Right cardiac atrium (tissue), 5 donors: ENCODE measurements at regions not wholly inside any gene's neighbourhood (a gene's known extent, or its start where the extent isn't known, plus 50 kb on each side); places are given as distances from the start of the nearest gene placed in this dataset.
"Not testable (repeated sequence)": the region's sequence is repeated elsewhere in the genome, so short reads cannot be mapped to it uniquely, and the experiment has no call there.

ENCODE experiments used
- ATAC-seq, 2 donors: fragments of 200-7000 bp; cut with Tn5 transposase; one replicate each; pipeline versions ENCODE4 v1.8.0 to v1.9.1; 2020; ENCODE audit warnings: moderate library complexity in 2 of 2, mild to moderate bottlenecking in 1 of 2
- DNase-seq, 3 donors: peaks; one replicate each; pipeline ENCODE4 v3.0.0-alpha.2; 2020
- H3K27ac ChIP-seq: one replicate; pipeline ENCODE4 v1.5.1; 2013; ENCODE audit warnings: mild to moderate bottlenecking, low read length, control low read depth, moderate library complexity
- H3K27me3 ChIP-seq: one replicate; pipeline ENCODE4 v1.6.1; 2013; ENCODE audit not compliant: control insufficient read depth, insufficient read depth
- H3K4me1 ChIP-seq: one replicate; pipeline ENCODE4 v1.6.1; 2013; ENCODE audit warnings: low read length; ENCODE audit not compliant: control insufficient read depth, insufficient read depth
- H3K4me3 ChIP-seq: one replicate; pipeline ENCODE4 v1.5.1; 2013; ENCODE audit warnings: low read length, control low read depth
- H3K9me3 ChIP-seq: one replicate; pipeline ENCODE4 v1.6.1; 2013; ENCODE audit warnings: low read length; ENCODE audit not compliant: control insufficient read depth
- WGBS: extraction: QIAGEN DNeasy Blood & Tissue Kit; methylation state at CpG from one replicate; pipeline ENCODE4 v1.1.7; 2013; 5-methylcytosine and 5-hydroxymethylcytosine counted together
- intact Hi-C, 4 donors: fragments of 100-400 bp; cut with DNase I; formaldehyde crosslinking; loops; one replicate each; pipeline versions ENCODE4 v1.11.0 to v1.14.0; 2022 to 2023
- donor health status: healthy with polysubstance abuse.
- donor health status: DM: no; HTN: yes; CAD: no.
- donor health status: DM: no; HTN: no; CAD: no.
- donor health status: DM: no; HTN: yes; CAD: no; lungs with severe emphysema.
- donor health status: DM: yes; HTN: yes; CAD: no.

DNA sequence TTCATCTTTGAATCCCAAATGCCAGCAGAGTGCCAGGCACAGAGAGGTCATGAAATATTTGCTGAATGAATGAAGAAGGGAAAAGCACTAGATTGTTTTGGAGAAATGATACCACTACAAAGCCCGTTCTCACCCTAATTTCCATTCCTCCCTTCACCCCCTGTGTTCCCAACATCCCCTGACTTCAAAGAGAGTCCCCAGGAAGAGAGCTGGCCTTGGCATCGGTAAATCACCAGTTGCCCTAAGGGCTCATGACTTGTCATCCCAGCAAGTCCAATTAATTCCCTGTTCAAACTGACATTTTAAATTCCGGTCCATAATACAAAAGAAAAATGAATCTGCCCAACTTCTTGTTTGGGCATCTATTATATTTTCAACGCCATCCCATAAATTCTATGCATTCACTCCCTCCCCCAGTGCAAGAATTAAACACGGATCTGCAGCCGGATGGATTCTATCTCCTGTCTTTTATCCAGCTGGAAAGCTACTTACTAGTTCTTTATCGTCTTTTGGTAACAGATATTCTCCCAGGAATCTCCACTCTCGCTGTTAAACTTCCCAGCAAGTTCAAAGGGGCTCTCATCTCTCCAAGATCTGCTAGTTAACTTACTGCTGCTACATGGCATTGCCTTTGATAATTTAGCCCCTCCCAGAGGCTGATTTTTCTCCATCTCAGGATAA, 63.9 kb upstream of the TSC22D2 start:
- intact Hi-C loops = no loop called here
- Histone ChIP-seq H3K4me1 (no peaks in the 10 kb centered on the region), H3K27ac (no peak overlapping the region), H3K4me3 (no peak overlapping the region), H3K9me3 (no peaks in the 10 kb centered on the region), H3K27me3 (no peaks in the 10 kb centered on the region)
- WGBS = 51% methylated on average over 8 of the region's 8 CpGs
- ATAC-seq = no peak
- DNase-seq = no peak

DNA sequence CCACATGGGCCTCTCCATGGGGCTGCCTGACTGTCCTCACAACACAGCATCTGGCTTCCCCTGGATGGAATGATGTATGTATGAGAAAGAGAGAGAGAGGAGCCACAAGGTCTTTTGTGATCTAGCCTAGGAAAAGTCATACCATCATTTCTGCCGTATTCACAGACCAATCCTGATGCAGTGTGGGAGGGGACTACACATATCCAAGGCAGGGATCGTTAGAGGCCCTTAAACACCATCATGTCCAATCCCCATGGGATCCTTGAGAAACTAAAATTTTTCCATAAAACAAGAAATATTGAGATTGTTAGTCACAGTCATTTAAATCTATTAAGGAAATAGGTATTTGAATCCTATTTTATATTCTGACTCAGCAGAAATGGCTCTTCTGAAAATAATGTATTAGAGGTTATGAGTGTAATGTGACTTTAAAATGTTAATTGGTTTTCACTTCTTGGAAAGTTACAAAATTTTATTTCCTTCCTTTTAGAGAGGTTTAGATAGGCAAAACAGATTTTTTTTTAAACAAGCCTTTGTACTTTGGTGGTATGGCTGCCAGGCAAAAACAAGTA, 65.1 kb upstream of the TSC22D2 start:
- ATAC-seq (no peak), DNase-seq (no peak)
- no peak overlapping the region for H3K27ac ChIP-seq
- 83% methylated on average over 2 of the region's 2 CpGs for WGBS
- no peaks in the 10 kb centered on the region for H3K27me3 ChIP-seq
- no peaks in the 10 kb centered on the region for H3K4me1 ChIP-seq
- intact Hi-C loops = no loop called here
- no peaks in the 10 kb centered on the region for H3K9me3 ChIP-seq
- H3K4me3 ChIP-seq = no peak overlapping the region

GRCh38 chr3:150341891-150342290, 66.2 kb upstream of the TSC22D2 start:
- H3K4me3 ChIP-seq = no peak overlapping the region
- ATAC-seq = peak; percentile 57 to 81
- no peaks in the 10 kb centered on the region for H3K9me3 ChIP-seq
- intact Hi-C loops = no loop called here
- DNase-seq = peak; percentile 14 to 60 (median 58)
- 62% methylated on average over 3 of the region's 3 CpGs for WGBS
- H3K4me1 ChIP-seq = no peaks in the 10 kb centered on the region
- H3K27me3 ChIP-seq = no peaks in the 10 kb centered on the region
- no peak overlapping the region for H3K27ac ChIP-seq

DNA sequence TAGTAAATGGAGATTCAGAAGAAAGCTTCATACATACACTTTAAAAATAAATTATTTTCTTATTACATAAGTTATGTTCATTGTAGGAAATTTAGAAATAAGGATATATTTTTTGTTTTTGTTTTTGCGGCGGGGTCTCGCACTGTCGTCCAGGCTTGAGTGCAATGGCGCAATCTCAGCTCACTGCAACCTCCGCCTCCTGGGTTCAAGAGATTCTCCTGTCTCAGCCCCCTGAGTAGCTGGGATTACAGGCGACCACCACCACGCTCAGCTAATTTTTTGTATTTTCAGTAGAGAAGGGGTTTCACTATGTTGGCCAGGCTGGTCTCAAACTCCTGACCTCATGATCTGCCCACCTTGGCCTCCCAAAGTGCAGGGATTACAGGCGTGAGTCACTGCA, 71.7 kb upstream of the TSC22D2 start:
- DNase-seq, H3K4me1 ChIP-seq, H3K4me3 ChIP-seq, H3K9me3 ChIP-seq, intact Hi-C loops, H3K27me3 ChIP-seq, ATAC-seq, H3K27ac ChIP-seq: not testable (repeated sequence)
- 96% methylated on average over 9 of the region's 9 CpGs for WGBS

DNA sequence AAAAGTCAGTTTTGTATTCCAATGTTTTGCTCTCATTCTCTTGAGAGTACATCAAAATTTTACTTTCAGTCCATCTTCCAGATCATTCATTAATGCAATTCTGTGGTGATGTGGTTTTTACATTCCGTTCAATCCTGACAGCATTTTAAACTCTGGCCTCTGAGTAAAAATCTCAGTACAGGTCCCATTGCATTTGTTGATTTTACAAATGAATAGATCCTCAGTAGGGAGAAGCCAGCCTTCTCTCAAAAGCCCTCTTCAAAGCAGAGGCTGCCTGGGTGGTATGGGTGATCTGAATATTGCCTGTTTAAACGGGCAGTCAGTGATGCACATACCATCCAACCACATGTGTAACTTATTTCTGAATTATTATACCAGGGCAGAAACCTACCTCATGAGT, 72.5 kb upstream of the TSC22D2 start:
- WGBS = 72% methylated on average over 2 of the region's 2 CpGs
- intact Hi-C loops = no loop called here
- DNase-seq = no peak

DNA sequence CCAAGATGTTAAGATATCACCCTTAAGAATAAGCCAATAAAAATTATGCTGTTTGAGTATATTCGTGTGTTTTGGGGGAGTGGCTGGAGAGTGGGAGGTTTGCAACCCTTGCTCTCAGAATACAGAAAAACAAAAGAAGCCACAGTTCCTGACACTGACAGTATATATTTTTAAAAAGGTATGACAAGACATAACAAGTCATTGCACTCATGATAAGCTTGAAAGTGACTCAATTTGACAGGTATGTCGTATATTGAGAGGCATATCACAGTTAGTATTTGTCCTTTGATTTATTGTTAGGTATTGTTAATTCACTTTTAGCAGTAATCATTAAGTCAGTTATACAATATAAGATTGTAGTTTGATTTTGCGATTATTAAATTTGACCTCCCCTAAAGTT, 73.1 kb upstream of the TSC22D2 start:
- ATAC-seq (no peak), DNase-seq (no peak)
- no peak overlapping the region for H3K4me3 ChIP-seq
- H3K27ac ChIP-seq = no peak overlapping the region
- H3K27me3 ChIP-seq = no peaks in the 10 kb centered on the region
- intact Hi-C loops = no loop called here
- 85% methylated on average over 3 of the region's 3 CpGs for WGBS
- H3K4me1 ChIP-seq = no peaks in the 10 kb centered on the region
- H3K9me3 ChIP-seq = no peaks in the 10 kb centered on the region

More for the DNA sequence above, 72.5 kb upstream of the TSC22D2 start:
- Histone ChIP-seq H3K27ac (no peak overlapping the region), H3K4me1 (no peaks in the 10 kb centered on the region), H3K4me3 (no peak overlapping the region), H3K9me3 (no peaks in the 10 kb centered on the region), H3K27me3 (no peaks in the 10 kb centered on the region)
- ATAC-seq = no peak

GRCh38 chr3:150333477-150333876, 74.6 kb upstream of the TSC22D2 start:
- DNase-seq (no peak), ATAC-seq (no peak)
- 98% methylated on average over 1 of the region's 1 CpG for WGBS
- H3K27me3 ChIP-seq = no peaks in the 10 kb centered on the region
- H3K27ac ChIP-seq = no peak overlapping the region
- no peaks in the 10 kb centered on the region for H3K9me3 ChIP-seq
- no peak overlapping the region for H3K4me3 ChIP-seq
- intact Hi-C loops = no loop called here
- H3K4me1 ChIP-seq = no peaks in the 10 kb centered on the region

- no peaks in the 10 kb centered on the region for H3K27me3 ChIP-seq
- no peaks in the 10 kb centered on the region for H3K9me3 ChIP-seq
- intact Hi-C loops = no loop called here
- ATAC-seq = no peak
- no peaks in the 10 kb centered on the region for H3K4me1 ChIP-seq
- H3K4me3 ChIP-seq = no peak overlapping the region
- no peak for DNase-seq
- 58% methylated on average over 1 of the region's 1 CpG for WGBS
- H3K27ac ChIP-seq = no peak overlapping the region
Observed at GRCh38 chr3:150331978-150332568, 76.0 kb upstream of the TSC22D2 start.

GRCh38 chr3:150330872-150331271, 77.2 kb upstream of the TSC22D2 start:
- intact Hi-C loops = no loop called here
- no peaks in the 10 kb centered on the region for H3K9me3 ChIP-seq
- H3K4me1 ChIP-seq = no peaks in the 10 kb centered on the region
- WGBS = 96% methylated on average over 2 of the region's 2 CpGs
- no peak overlapping the region for H3K4me3 ChIP-seq
- DNase-seq (no peak), ATAC-seq (no peak)
- no peaks in the 10 kb centered on the region for H3K27me3 ChIP-seq
- no peak overlapping the region for H3K27ac ChIP-seq

DNA sequence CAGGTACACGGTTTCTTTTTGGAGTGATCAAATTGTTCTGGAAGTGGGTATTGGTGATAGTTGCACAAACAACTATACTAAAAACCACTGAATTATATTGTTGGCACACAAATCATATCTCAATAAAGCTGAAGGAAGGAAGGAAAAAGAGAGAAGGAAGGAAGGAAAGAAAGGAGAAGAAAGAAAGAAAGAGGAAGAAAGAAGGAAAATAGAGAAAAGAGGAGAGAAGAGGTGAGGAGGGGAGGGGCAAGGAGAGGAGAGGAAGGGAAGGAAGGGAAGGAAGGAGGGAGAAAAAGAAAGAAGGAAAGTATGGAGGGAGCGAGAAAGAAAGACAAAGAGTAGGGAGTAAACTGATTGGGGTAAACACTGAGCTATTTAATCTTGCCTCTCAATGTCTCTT, 77.9 kb upstream of the TSC22D2 start:
- Histone ChIP-seq H3K27ac (no peak overlapping the region), H3K9me3 (no peaks in the 10 kb centered on the region), H3K27me3 (no peaks in the 10 kb centered on the region), H3K4me3 (no peak overlapping the region), H3K4me1 (no peaks in the 10 kb centered on the region)
- intact Hi-C loops = no loop called here
- no peak for DNase-seq
- WGBS = 86% methylated on average over 2 of the region's 2 CpGs
- ATAC-seq = no peak

- no peaks in the 10 kb centered on the region for H3K9me3 ChIP-seq
- WGBS = 88% methylated on average over 1 of the region's 1 CpG
- no peaks in the 10 kb centered on the region for H3K27me3 ChIP-seq
- intact Hi-C loops = no loop called here
- H3K27ac ChIP-seq = no peak overlapping the region
- H3K4me3 ChIP-seq = no peak overlapping the region
- DNase-seq (no peak), ATAC-seq (no peak)
- no peaks in the 10 kb centered on the region for H3K4me1 ChIP-seq
Observed at GRCh38 chr3:150329408-150329807, 78.7 kb upstream of the TSC22D2 start.
